GM12864 (cell line): ENCODE measurements at regions not wholly inside any gene's neighbourhood (a gene's known extent, or its start where the extent isn't known, plus 50 kb on each side); places are given as distances from the start of the nearest gene placed in this dataset.

Experiments used
- DNase-seq: peaks from one replicate; pipeline ENCODE4 v3.0.0-alpha.2; 2011; ENCODE audit warnings: low read depth
- H3K4me3 ChIP-seq: 2 replicates; pipeline ENCODE4 v1.5.1; 2011; ENCODE audit warnings: mild to moderate bottlenecking, low read depth, low read length, control low read depth
- TF ChIP-seq, protein P1 (sequence below): IDR thresholded peaks from 2 replicates; pipeline ENCODE4 v1.5.1; 2011; ENCODE audit warnings: low read depth, mild to moderate bottlenecking, moderate library complexity, low read length, control low read depth, inconsistent platforms; ENCODE audit errors: missing control alignments

DNA sequence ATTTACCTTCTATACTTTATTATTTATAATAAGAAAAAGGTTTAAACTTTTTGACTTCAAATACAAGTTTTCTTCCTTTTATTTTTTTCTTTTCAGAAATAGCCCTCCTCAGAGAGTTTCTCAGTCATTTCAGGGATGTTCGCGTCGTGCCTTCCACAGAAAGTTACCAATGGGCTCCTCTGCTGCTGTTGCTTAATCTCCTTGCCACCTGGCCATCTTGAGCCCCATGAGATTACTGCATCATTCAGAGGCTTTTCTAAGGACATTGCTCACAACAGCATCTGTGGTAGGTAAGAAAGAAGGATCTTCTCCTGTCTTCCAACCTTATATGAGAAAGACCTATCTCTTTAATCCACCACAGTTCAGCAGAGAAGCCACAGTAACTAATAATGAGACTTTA, 1361.9 kb upstream of the ADGRL3 start:
- DNase-seq = no peak
- TF ChIP-seq, protein P1, sequence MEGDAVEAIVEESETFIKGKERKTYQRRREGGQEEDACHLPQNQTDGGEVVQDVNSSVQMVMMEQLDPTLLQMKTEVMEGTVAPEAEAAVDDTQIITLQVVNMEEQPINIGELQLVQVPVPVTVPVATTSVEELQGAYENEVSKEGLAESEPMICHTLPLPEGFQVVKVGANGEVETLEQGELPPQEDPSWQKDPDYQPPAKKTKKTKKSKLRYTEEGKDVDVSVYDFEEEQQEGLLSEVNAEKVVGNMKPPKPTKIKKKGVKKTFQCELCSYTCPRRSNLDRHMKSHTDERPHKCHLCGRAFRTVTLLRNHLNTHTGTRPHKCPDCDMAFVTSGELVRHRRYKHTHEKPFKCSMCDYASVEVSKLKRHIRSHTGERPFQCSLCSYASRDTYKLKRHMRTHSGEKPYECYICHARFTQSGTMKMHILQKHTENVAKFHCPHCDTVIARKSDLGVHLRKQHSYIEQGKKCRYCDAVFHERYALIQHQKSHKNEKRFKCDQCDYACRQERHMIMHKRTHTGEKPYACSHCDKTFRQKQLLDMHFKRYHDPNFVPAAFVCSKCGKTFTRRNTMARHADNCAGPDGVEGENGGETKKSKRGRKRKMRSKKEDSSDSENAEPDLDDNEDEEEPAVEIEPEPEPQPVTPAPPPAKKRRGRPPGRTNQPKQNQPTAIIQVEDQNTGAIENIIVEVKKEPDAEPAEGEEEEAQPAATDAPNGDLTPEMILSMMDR = no peak
- no peak overlapping the region for H3K4me3 ChIP-seq

DNA sequence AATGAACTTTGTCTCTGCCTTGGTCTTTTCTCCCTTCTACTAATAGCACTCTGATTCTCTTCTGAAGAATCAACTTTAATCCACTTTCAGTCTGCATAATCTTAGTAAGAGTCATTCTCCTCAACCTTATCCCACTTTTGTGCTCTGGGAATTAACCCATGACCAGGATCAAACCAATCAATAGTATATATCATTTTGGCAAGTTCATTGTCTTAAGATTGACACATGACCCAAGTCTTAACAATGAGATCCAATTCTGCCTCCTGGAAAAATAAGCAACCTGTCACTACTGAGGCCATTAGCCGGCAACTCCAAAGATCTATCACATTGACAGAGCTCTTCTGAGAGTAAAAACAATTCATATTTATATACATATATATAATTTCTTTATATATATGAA, 1358.4 kb upstream of the ADGRL3 start:
- DNase-seq = no peak
- H3K4me3 ChIP-seq = no peak overlapping the region
- TF ChIP-seq, protein P1 = no peak

DNA sequence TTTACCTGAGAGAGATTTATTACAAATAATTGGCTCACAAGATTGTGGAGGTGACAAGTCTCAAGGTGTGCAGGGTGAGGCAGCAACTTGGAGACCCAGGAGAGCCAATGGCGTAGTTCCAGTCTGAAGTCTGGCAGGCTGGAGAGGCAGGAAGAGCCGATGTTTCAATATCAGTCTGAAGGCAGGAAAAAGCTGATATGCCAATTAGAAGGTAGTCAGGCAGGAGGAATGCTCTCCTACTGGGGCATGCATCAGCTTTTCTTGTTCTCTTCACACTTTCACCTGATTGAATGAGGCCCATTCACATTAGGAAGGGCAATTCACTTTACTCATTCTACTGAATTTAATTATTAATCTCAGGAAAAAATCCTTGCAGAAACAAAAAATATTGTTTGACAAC, 1351.7 kb upstream of the ADGRL3 start:
- DNase-seq = no peak
- H3K4me3 ChIP-seq = no peak overlapping the region
- TF ChIP-seq, protein P1 = no peak

DNA sequence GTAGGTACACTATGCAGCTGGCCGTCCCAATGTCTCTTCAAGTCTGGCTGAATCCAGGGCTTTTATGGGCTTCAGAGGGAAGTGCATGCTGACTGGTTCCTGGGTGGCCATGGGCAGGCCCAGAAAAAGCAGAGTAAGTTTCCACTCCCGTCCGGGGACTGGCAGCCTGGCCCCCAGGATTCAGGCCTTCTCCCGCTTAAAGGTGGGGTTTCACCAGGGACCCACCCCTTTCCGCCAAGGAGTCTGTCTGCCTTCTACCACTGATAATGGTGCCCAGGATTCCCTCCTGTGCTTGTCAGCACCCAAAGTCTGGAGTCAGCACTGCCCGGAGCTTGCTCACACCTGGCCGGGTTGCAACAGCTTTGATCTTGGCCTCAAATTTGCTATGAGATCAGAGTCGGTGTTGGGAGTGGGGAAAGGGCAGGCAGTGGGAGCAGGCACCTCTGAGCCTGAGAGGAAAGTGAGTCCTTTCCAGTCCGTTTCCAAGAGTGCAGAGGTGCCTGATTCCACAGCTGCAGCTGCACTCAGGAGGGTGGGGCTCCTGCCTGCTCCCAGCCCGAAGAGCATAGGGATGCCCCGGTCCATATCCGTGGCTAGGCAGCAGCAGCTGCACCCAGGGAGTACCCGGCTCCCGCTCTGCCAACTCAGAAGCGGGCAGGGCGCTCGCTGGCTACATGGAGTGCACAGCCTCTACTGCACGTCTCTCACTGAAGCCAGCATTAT, 1344.3 kb upstream of the ADGRL3 start:
- TF ChIP-seq, protein P1 = no peak
- DNase-seq = no peak
- H3K4me3 ChIP-seq = no peak overlapping the region

DNA sequence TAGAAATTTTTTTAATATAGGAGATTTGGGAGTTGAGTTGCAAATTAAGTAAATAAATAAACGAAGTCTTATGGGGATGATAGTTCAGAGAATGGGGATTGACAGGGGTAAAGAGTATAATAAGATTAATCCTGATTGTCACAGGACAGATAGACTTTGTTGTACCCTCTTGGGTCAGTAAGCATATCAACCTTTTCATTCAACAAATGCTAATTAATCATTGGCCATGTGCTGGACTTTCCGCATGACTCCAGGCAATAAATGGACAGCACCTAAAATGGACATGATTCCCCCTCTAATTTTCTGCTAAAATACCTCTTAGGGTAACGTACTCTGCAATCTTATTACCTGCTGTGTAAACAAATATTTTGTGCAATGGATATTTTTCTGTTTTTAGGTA, 1331.1 kb upstream of the ADGRL3 start:
- DNase-seq = no peak
- TF ChIP-seq, protein P1 = no peak
- no peak overlapping the region for H3K4me3 ChIP-seq

DNA sequence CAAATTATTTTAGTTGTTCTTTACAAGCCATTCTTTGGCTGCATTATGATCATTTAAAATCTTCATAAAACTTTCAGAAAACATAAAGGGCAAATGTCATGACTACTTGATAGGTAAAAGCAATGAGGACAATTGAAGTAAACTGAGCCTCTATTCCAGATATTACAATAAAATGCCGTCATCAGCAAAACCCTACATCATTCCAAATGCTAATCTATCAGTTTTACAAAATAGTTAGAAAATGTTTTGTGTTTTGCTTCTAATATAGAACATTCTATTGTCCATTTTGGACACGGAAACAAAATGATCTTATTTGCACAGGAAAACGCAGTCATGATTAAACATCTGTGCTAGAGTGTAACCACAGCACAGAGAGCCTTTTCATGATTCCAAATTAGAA, 1330.6 kb upstream of the ADGRL3 start:
- TF ChIP-seq, protein P1 = no peak
- DNase-seq = no peak

DNA sequence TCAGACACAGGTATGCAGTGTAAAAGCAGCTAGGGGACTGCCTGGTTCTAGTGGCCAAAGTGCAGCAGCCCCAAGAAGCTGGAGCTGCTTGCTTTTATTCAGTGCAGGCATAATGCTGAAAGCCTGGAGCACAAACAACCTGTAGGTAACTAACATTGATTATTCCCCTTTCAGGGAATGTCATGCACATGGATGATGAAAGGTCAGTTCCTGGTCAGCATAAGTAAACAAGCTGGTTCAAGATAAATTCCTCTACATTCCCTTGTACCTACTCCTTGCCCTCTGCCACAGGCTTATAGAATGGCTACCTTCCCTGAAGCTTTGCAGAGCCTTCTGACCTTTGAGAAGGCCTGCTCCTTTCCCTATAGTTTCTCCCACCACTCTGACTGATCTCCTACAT, 1318.5 kb upstream of the ADGRL3 start:
- no peak overlapping the region for H3K4me3 ChIP-seq
- TF ChIP-seq, protein P1 = no peak
- no peak for DNase-seq

More for the DNA sequence above, 1330.6 kb upstream of the ADGRL3 start:
- H3K4me3 ChIP-seq = no peak overlapping the region
